ENCODE measurements at regions not wholly inside any gene's neighbourhood (a gene's known extent, or its start where the extent isn't known, plus 50 kb on each side); places are given as distances from the start of the nearest gene placed in this dataset.

DNA sequence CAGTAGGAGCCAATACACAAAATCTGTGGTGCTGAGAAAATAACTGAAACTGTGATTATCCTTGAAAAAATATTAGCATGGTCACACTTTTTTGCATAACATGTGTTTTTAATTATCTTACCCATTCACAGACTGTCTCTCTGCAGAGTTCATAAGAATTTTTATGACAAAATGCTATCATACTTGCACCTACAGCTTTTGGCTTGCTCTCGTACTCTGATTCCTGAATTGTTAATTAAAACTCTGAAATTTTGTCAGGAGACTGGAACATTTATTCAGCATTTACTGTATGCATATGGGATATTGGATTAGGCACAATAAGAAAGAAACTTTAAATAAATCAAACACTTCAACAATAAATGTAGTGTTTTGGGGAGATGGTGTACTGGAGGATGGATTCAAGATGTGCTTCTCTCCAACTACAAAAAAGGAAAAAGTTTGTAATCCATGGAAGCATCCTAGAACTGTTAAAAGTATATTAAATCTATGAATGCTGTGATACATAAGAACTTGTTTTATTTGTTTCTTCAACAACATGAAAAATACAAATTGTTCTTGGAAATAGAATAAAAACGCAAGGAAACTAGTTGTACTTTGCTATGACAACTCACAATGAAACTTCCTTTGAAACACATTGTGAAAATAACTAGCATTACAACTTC lies 260.5 kb downstream of the SPATA18 start:
- Histone ChIP-seq H3K4me1 (ENCODE audit: insufficient read depth, low read length) (no peaks in the 10 kb centered on the region), H3K79me2 (ENCODE audit: insufficient read depth, low read length) (no peaks in the 10 kb centered on the region), H3K9ac (ENCODE audit: low read depth, low read length) (no peak overlapping the region), H4K20me1 (ENCODE audit: insufficient read depth, low read length) (no peaks in the 10 kb centered on the region), H3K4me3 (ENCODE audit: low read depth in 1 of 2, low read length in 2 of 2) (no peak overlapping the region), H3K27me3 (ENCODE audit: insufficient read depth, low read length, poor library complexity) (no peaks in the 10 kb centered on the region), H3K4me2 (ENCODE audit: insufficient read depth, low read length) (no peak overlapping the region), H3K9me3 (ENCODE audit: insufficient read depth, low read length, severe bottlenecking) (no peaks in the 10 kb centered on the region), H3K36me3 (ENCODE audit: insufficient read depth, low read length) (no peaks in the 10 kb centered on the region), H2AFZ (ENCODE audit: low read depth, low read length) (no peak overlapping the region), H3K27ac (ENCODE audit: low read length) (no peak overlapping the region)
- DNase-seq (no peak), ATAC-seq (ENCODE audit: insufficient read depth, low read depth) (no peak)
- TF ChIP-seq EZH2 (IDR thresholded peaks at IDR 0.05; ENCODE audit: borderline replicate concordance, low read depth, low read length, severe bottlenecking), result no peak
- TF ChIP-seq, protein P1, sequence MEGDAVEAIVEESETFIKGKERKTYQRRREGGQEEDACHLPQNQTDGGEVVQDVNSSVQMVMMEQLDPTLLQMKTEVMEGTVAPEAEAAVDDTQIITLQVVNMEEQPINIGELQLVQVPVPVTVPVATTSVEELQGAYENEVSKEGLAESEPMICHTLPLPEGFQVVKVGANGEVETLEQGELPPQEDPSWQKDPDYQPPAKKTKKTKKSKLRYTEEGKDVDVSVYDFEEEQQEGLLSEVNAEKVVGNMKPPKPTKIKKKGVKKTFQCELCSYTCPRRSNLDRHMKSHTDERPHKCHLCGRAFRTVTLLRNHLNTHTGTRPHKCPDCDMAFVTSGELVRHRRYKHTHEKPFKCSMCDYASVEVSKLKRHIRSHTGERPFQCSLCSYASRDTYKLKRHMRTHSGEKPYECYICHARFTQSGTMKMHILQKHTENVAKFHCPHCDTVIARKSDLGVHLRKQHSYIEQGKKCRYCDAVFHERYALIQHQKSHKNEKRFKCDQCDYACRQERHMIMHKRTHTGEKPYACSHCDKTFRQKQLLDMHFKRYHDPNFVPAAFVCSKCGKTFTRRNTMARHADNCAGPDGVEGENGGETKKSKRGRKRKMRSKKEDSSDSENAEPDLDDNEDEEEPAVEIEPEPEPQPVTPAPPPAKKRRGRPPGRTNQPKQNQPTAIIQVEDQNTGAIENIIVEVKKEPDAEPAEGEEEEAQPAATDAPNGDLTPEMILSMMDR (IDR thresholded peaks at IDR 0.05; ENCODE audit: borderline replicate concordance, extremely low read depth, low read length, poor library complexity, severe bottlenecking), result no peak

- DNase-seq (no peak), ATAC-seq (ENCODE audit: insufficient read depth, low read depth) (no peak)
- Histone ChIP-seq H3K4me1 (ENCODE audit: insufficient read depth, low read length) (no peaks in the 10 kb centered on the region), H3K36me3 (ENCODE audit: insufficient read depth, low read length) (no peaks in the 10 kb centered on the region), H3K27ac (ENCODE audit: low read length) (no peak overlapping the region), H3K9ac (ENCODE audit: low read depth, low read length) (no peak overlapping the region), H2AFZ (ENCODE audit: low read depth, low read length) (no peak overlapping the region), H3K9me3 (ENCODE audit: insufficient read depth, low read length, severe bottlenecking) (no peaks in the 10 kb centered on the region), H3K79me2 (ENCODE audit: insufficient read depth, low read length) (no peaks in the 10 kb centered on the region), H3K4me3 (ENCODE audit: low read depth in 1 of 2, low read length in 2 of 2) (no peak overlapping the region), H3K4me2 (ENCODE audit: insufficient read depth, low read length) (no peak overlapping the region), H4K20me1 (ENCODE audit: insufficient read depth, low read length) (no peaks in the 10 kb centered on the region), H3K27me3 (ENCODE audit: insufficient read depth, low read length, poor library complexity) (no peaks in the 10 kb centered on the region)
- TF ChIP-seq EZH2 (IDR thresholded peaks at IDR 0.05; ENCODE audit: borderline replicate concordance, low read depth, low read length, severe bottlenecking), result no peak
- TF ChIP-seq, protein P1 (IDR thresholded peaks at IDR 0.05; ENCODE audit: borderline replicate concordance, extremely low read depth, low read length, poor library complexity, severe bottlenecking), result no peak
Observed at GRCh38 chr4:52312722-52313121, 261.6 kb downstream of the SPATA18 start.

- Histone ChIP-seq H3K4me2 (ENCODE audit: insufficient read depth, low read length) (no peak overlapping the region), H3K9ac (ENCODE audit: low read depth, low read length) (no peak overlapping the region), H3K27me3 (ENCODE audit: insufficient read depth, low read length, poor library complexity) (no peaks in the 10 kb centered on the region), H4K20me1 (ENCODE audit: insufficient read depth, low read length) (no peaks in the 10 kb centered on the region), H3K79me2 (ENCODE audit: insufficient read depth, low read length) (no peaks in the 10 kb centered on the region), H3K4me1 (ENCODE audit: insufficient read depth, low read length) (no peaks in the 10 kb centered on the region), H3K36me3 (ENCODE audit: insufficient read depth, low read length) (no peaks in the 10 kb centered on the region), H2AFZ (ENCODE audit: low read depth, low read length) (no peak overlapping the region), H3K9me3 (ENCODE audit: insufficient read depth, low read length, severe bottlenecking) (no peaks in the 10 kb centered on the region), H3K27ac (ENCODE audit: low read length) (no peak overlapping the region), H3K4me3 (ENCODE audit: low read depth in 1 of 2, low read length in 2 of 2) (no peak overlapping the region)
- no peak for TF ChIP-seq EZH2 (IDR thresholded peaks at IDR 0.05; ENCODE audit: borderline replicate concordance, low read depth, low read length, severe bottlenecking)
- TF ChIP-seq, protein P1 (IDR thresholded peaks at IDR 0.05; ENCODE audit: borderline replicate concordance, extremely low read depth, low read length, poor library complexity, severe bottlenecking), result no peak
- DNase-seq (no peak), ATAC-seq (ENCODE audit: insufficient read depth, low read depth) (no peak)
Observed at GRCh38 chr4:52317361-52317879, 266.3 kb downstream of the SPATA18 start.

All from DND-41 (cell line).